ENCODE measurements at regions not wholly inside any gene's neighbourhood (a gene's known extent, or its start where the extent isn't known, plus 50 kb on each side); places are given as distances from the start of the nearest gene placed in this dataset.

- TF ChIP-seq CTCF (IDR thresholded peaks at IDR 0.05) (no peak), POLR2A (IDR thresholded peaks at IDR 0.05) (no peak)
These were observed 168.1 kb downstream of the SNAPC1 start for GRCh38 chr14:61930101-61930857.
